GM12878 (cell line): ENCODE measurements at regions not wholly inside any gene's neighbourhood (a gene's known extent, or its start where the extent isn't known, plus 50 kb on each side); places are given as distances from the start of the nearest gene placed in this dataset.

Source experiments
- ATAC-seq: fragments of 200-7000 bp; cut with Tn5 transposase; 3 replicates; pipeline ENCODE4 v1.9.1; 2020; ENCODE audit warnings: mild to moderate bottlenecking, moderate library complexity
- BruUV-seq: library from RNA; stranded (reverse); fragments of 400-500 nt; replicated peaks from 2 replicates; lab custom pipeline; 2021; lab: Mats Ljungman, UMichigan
- CTCF ChIA-PET: fragments of 300-600 bp; sonication (Branson Sonifier 250); formaldehyde crosslinking; extraction: SDS; loops from one replicate; lab custom pipeline; 2021; ENCODE audit warnings: inconsistent platforms; lab: Yijun Ruan, JAX
- POLR2A ChIA-PET: fragments of 350-600 bp; formaldehyde crosslinking; extraction: SDS; loops from one replicate; lab custom pipeline; 2021; ENCODE audit warnings: inconsistent platforms; lab: Charles Lee
- RAD21 ChIA-PET: fragments of 300-600 bp; sonication (Branson Sonifier 250); formaldehyde crosslinking; loops from one replicate; lab custom pipeline; 2023; ENCODE audit warnings: antibody characterized with exemption; ENCODE audit not compliant: unreplicated experiment; lab: Charles Lee
- SMC1A ChIA-PET: fragments of 300-600 bp; sonication (Branson Sonifier 250); formaldehyde crosslinking; loops from one replicate; lab custom pipeline; 2023; ENCODE audit not compliant: unreplicated experiment, uncharacterized antibody; lab: Charles Lee
- DNase-seq: peaks from one replicate; pipeline ENCODE4 v3.0.0-alpha.2; 2011; ENCODE audit warnings: low read depth, low spot score
- FAIRE-seq: peaks from 3 replicates; lab custom pipeline; 2011; peaks lifted over from hg19 to GRCh38; lab: Jason Lieb, UNC
- H2AFZ ChIP-seq: 2 replicates; pipeline ENCODE4 v1.6.0; 2011; ENCODE audit warnings: low read depth, low read length, control low read depth; ENCODE audit not compliant: control insufficient read depth
- H3K27ac ChIP-seq: 2 replicates; pipeline ENCODE4 v1.5.1; 2011; ENCODE audit warnings: control low read depth; ENCODE audit not compliant: control insufficient read depth, insufficient read depth
- H3K27me3 ChIP-seq, 2 experiments: replicated peaks in 1 of 2; 2 replicates each; pipeline versions ENCODE4 v1.6.0 to v1.6.1; 2011; ENCODE audit warnings: low read length in 1 of 2; ENCODE audit not compliant: control insufficient read depth in 2 of 2, insufficient read depth in 2 of 2
- H3K36me3 ChIP-seq, 2 experiments: 2 replicates each; pipeline ENCODE4 v1.5.1; 2011; ENCODE audit warnings: low read length in 1 of 2; ENCODE audit not compliant: control insufficient read depth in 2 of 2, insufficient read depth in 2 of 2
- H3K4me1 ChIP-seq: 2 replicates; pipeline ENCODE4 v1.6.1; 2011; ENCODE audit warnings: mild to moderate bottlenecking, low read length, moderate library complexity, mixed read lengths; ENCODE audit not compliant: control insufficient read depth, insufficient read depth
- H3K4me2 ChIP-seq: 2 replicates; pipeline ENCODE4 v1.6.0; 2011; ENCODE audit warnings: control low read depth; ENCODE audit not compliant: control insufficient read depth, insufficient read depth
- H3K4me3 ChIP-seq: fragments of 200-600 bp; sonication (generic); 2 replicates; pipeline ENCODE4 v1.5.1; 2016
- H3K79me2 ChIP-seq: 2 replicates; pipeline ENCODE4 v1.6.0; 2011; ENCODE audit warnings: low read length; ENCODE audit not compliant: control insufficient read depth, insufficient read depth
- H3K9ac ChIP-seq: 2 replicates; pipeline ENCODE4 v1.8.0; 2011; ENCODE audit warnings: low read length, control low read depth, mixed read lengths; ENCODE audit not compliant: control insufficient read depth, insufficient read depth
- H3K9me3 ChIP-seq: replicated peaks from 3 replicates; pipeline ENCODE4 v1.5.1; 2011; ENCODE audit warnings: mild to moderate bottlenecking, low read length; ENCODE audit not compliant: control insufficient read depth, insufficient read depth
- H4K20me1 ChIP-seq: 2 replicates; pipeline ENCODE4 v1.6.0; 2011; ENCODE audit not compliant: control insufficient read depth, insufficient read depth
- BMI1 ChIP-seq: fragments of 450-650 bp; IDR thresholded peaks from 2 replicates; pipeline ENCODE4 v1.6.1; 2016; ENCODE audit warnings: mild to moderate bottlenecking, moderate library complexity, borderline replicate concordance
- CHD1 ChIP-seq: IDR thresholded peaks from 2 replicates; pipeline ENCODE4 v1.6.1; 2012; ENCODE audit warnings: low read depth, low read length, improper control_type of control experiment
- ETV6 ChIP-seq, 2 experiments: fragments of 450-650 bp in 1 of 2; IDR thresholded peaks in 1 of 2; conservative IDR thresholded peaks in 1 of 2; 2 replicates each; pipeline ENCODE4 v1.6.1; 2014; ENCODE audit warnings: antibody characterized with exemption in 1 of 2, borderline replicate concordance in 1 of 2, low read depth in 1 of 2, mild to moderate bottlenecking in 1 of 2, moderate library complexity in 1 of 2
- HCFC1 ChIP-seq: fragments of 150-350 bp; IDR thresholded peaks from 2 replicates; pipeline ENCODE4 v1.6.1; 2014; ENCODE audit warnings: low read length
- NBN ChIP-seq: fragments of 450-650 bp; IDR thresholded peaks from 2 replicates; pipeline ENCODE4 v1.6.1; 2016
- POLR2AphosphoS2 ChIP-seq: IDR thresholded peaks from 2 replicates; pipeline ENCODE4 v1.6.1; 2011; ENCODE audit warnings: low read depth, mild to moderate bottlenecking, low read length, improper control_type of control experiment, moderate library complexity
- ZBED1 ChIP-seq: IDR thresholded peaks from 2 replicates; pipeline ENCODE4 v1.6.1; 2016; ENCODE audit warnings: borderline replicate concordance
- ZNF207 ChIP-seq: fragments of 450-650 bp; IDR thresholded peaks from 2 replicates; pipeline ENCODE4 v1.6.1; 2014; ENCODE audit warnings: antibody characterized with exemption, mild to moderate bottlenecking, borderline replicate concordance
- ZNF217 ChIP-seq: fragments of 450-650 bp; IDR thresholded peaks from 2 replicates; pipeline ENCODE4 v1.6.1; 2017; ENCODE audit warnings: antibody characterized with exemption, mild to moderate bottlenecking
- ZNF24 ChIP-seq: fragments of 450-650 bp; IDR thresholded peaks from 2 replicates; pipeline ENCODE4 v1.6.1; 2017; ENCODE audit warnings: antibody characterized with exemption, mild to moderate bottlenecking
- ZSCAN29 ChIP-seq: fragments of 450-650 bp; IDR thresholded peaks from 2 replicates; pipeline ENCODE4 v1.6.1; 2017; ENCODE audit warnings: mild to moderate bottlenecking, moderate library complexity
- ZZZ3 ChIP-seq: IDR thresholded peaks from 2 replicates; pipeline ENCODE4 v1.6.1; 2011; ENCODE audit warnings: low read depth; ENCODE audit not compliant: control insufficient read depth, insufficient read length
- in situ Hi-C: fragments of 300-500 bp; cut with MboI; formaldehyde crosslinking; loops from 9 replicates; pipeline ENCODE4 v1.14.3; 2018; ENCODE audit warnings: mixed read lengths
- intact Hi-C: fragments of 100-400 bp; cut with micrococcal nuclease; formaldehyde crosslinking; loops from one replicate; pipeline ENCODE4 v1.14.2; 2022; ENCODE audit not compliant: unreplicated experiment
- TF ChIP-seq, protein P1 (sequence below), 3 experiments: IDR thresholded peaks in 2 of 3; conservative IDR thresholded peaks in 1 of 3; 2 replicates each; pipeline ENCODE4 v1.5.1; 2011; ENCODE audit warnings: low read depth in 3 of 3, low read length in 3 of 3, mild to moderate bottlenecking in 3 of 3, control low read depth in 2 of 3, moderate library complexity in 2 of 3, inconsistent platforms in 1 of 3, mixed read lengths in 1 of 3; ENCODE audit not compliant: control insufficient read depth in 2 of 3, insufficient read depth in 1 of 3; ENCODE audit errors: extremely low read depth in 1 of 3
- TF ChIP-seq, protein P2 (sequence below): fragments of 450-650 bp; IDR thresholded peaks from 2 replicates; pipeline ENCODE4 v1.6.1; 2017; ENCODE audit warnings: antibody characterized with exemption, mild to moderate bottlenecking, moderate library complexity
- TF ChIP-seq, protein P3 (sequence below): fragments of 450-650 bp; IDR thresholded peaks from 2 replicates; pipeline ENCODE4 v1.6.1; 2014; ENCODE audit warnings: mild to moderate bottlenecking

DNA sequence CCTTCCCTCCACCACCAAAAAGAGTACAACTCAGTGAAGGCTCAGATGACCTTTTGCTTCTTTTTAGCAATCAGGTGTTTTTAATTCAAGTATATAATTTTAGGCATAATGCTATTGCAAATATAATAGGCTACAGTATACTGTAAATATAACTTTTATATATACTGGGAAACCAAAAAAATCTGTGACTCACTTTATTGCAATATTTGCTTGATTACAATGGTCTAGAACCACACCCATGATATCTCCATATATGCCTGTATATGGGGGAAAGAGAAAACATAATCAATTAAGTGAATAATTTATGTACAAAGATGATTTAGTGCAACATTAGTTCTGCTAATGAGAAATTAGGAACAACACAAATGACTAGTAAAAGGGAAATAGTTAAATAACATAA, 134.3 kb downstream of the TLE3 start:
- H3K9ac ChIP-seq = no peak overlapping the region
- H3K4me3 ChIP-seq = no peak overlapping the region
- no peaks in the 10 kb centered on the region for H3K79me2 ChIP-seq
- FAIRE-seq (no peak), ATAC-seq (no peak), DNase-seq (no peak)
- no peaks in the 10 kb centered on the region for H3K4me1 ChIP-seq
- ChIA-PET POLR2A (no interaction called here), SMC1A (no interaction called here), RAD21 (no interaction called here), CTCF (no interaction called here)
- H3K27me3 ChIP-seq = no peaks in the 10 kb centered on the region
- no peak overlapping the region for H3K27ac ChIP-seq
- H3K36me3 ChIP-seq = no peaks in the 10 kb centered on the region
- no TSS peak for BruUV-seq
- H4K20me1 ChIP-seq = no peaks in the 10 kb centered on the region
- no peak overlapping the region for H3K4me2 ChIP-seq
- intact Hi-C loops (no loop called here), in situ Hi-C loops (no loop called here)
- no peak overlapping the region for H2AFZ ChIP-seq
- H3K9me3 ChIP-seq = no peaks in the 10 kb centered on the region
- TF ChIP-seq CHD1 = no peak
- TF ChIP-seq ETV6 (conservative IDR thresholded peaks at IDR 0.05 in 1 of 2, IDR thresholded peaks at IDR 0.05 in 1 of 2; ENCODE audit: borderline replicate concordance in 1 of 2, low read depth in 1 of 2) = no peak
- no peak for TF ChIP-seq ZNF217
- no peak for TF ChIP-seq ZNF207
- TF ChIP-seq ZZZ3 = no peak
- no peak for TF ChIP-seq POLR2AphosphoS2
- TF ChIP-seq ZSCAN29 = no peak
- TF ChIP-seq, protein P1, sequence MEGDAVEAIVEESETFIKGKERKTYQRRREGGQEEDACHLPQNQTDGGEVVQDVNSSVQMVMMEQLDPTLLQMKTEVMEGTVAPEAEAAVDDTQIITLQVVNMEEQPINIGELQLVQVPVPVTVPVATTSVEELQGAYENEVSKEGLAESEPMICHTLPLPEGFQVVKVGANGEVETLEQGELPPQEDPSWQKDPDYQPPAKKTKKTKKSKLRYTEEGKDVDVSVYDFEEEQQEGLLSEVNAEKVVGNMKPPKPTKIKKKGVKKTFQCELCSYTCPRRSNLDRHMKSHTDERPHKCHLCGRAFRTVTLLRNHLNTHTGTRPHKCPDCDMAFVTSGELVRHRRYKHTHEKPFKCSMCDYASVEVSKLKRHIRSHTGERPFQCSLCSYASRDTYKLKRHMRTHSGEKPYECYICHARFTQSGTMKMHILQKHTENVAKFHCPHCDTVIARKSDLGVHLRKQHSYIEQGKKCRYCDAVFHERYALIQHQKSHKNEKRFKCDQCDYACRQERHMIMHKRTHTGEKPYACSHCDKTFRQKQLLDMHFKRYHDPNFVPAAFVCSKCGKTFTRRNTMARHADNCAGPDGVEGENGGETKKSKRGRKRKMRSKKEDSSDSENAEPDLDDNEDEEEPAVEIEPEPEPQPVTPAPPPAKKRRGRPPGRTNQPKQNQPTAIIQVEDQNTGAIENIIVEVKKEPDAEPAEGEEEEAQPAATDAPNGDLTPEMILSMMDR (IDR thresholded peaks at IDR 0.05 in 2 of 3, conservative IDR thresholded peaks at IDR 0.05 in 1 of 3; ENCODE audit: control insufficient read depth in 2 of 3, extremely low read depth in 1 of 3, insufficient read depth in 1 of 3, low read depth in 3 of 3, low read length in 3 of 3) = no peak
- no peak for TF ChIP-seq NBN
- TF ChIP-seq, protein P2, sequence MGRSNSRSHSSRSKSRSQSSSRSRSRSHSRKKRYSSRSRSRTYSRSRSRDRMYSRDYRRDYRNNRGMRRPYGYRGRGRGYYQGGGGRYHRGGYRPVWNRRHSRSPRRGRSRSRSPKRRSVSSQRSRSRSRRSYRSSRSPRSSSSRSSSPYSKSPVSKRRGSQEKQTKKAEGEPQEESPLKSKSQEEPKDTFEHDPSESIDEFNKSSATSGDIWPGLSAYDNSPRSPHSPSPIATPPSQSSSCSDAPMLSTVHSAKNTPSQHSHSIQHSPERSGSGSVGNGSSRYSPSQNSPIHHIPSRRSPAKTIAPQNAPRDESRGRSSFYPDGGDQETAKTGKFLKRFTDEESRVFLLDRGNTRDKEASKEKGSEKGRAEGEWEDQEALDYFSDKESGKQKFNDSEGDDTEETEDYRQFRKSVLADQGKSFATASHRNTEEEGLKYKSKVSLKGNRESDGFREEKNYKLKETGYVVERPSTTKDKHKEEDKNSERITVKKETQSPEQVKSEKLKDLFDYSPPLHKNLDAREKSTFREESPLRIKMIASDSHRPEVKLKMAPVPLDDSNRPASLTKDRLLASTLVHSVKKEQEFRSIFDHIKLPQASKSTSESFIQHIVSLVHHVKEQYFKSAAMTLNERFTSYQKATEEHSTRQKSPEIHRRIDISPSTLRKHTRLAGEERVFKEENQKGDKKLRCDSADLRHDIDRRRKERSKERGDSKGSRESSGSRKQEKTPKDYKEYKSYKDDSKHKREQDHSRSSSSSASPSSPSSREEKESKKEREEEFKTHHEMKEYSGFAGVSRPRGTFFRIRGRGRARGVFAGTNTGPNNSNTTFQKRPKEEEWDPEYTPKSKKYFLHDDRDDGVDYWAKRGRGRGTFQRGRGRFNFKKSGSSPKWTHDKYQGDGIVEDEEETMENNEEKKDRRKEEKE = no peak
- TF ChIP-seq BMI1 = no peak
- no peak for TF ChIP-seq ZNF24
- TF ChIP-seq HCFC1 = no peak
- no peak for TF ChIP-seq ZBED1
- TF ChIP-seq, protein P3, sequence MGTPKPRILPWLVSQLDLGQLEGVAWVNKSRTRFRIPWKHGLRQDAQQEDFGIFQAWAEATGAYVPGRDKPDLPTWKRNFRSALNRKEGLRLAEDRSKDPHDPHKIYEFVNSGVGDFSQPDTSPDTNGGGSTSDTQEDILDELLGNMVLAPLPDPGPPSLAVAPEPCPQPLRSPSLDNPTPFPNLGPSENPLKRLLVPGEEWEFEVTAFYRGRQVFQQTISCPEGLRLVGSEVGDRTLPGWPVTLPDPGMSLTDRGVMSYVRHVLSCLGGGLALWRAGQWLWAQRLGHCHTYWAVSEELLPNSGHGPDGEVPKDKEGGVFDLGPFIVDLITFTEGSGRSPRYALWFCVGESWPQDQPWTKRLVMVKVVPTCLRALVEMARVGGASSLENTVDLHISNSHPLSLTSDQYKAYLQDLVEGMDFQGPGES = no peak
